ENCODE measurements at regions not wholly inside any gene's neighbourhood (a gene's known extent, or its start where the extent isn't known, plus 50 kb on each side); places are given as distances from the start of the nearest gene placed in this dataset.

- no peak for TF ChIP-seq CTCF (IDR thresholded peaks at IDR 0.05; ENCODE audit: borderline replicate concordance, extremely low read depth, low read length, poor library complexity, severe bottlenecking)
- no peak for TF ChIP-seq EZH2 (IDR thresholded peaks at IDR 0.05; ENCODE audit: borderline replicate concordance, low read depth, low read length, severe bottlenecking)
Measured at GRCh38 chr2:76193089-76193488, 482.4 kb upstream of the GCFC2 start.
